ENCODE measurements at regions not wholly inside any gene's neighbourhood (a gene's known extent, or its start where the extent isn't known, plus 50 kb on each side); places are given as distances from the start of the nearest gene placed in this dataset.

DNA sequence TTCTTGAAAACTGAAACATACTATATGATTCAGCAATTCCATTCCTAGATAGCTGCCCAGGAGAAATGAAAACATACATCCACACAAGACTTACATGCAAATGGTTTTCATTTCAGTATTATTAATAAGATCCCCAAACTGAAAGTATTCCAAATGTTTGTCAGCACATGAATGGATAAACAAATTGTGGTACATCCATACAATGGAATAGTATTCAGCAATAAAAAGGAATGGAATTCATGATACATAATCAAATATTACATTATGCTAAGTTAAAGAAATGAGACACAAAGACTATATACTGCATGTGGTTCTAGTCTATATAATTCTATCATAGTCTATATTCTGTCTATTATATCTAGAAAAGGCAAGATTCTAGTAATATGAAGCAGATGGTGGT, 152.4 kb upstream of the KIT start:
- Histone ChIP-seq H3K4me3 (no peak overlapping the region), H3K27me3 (no peaks in the 10 kb centered on the region), H3K9me3 (no peaks in the 10 kb centered on the region), H3K36me3 (no peaks in the 10 kb centered on the region)
- DNase-seq: no peak

DNA sequence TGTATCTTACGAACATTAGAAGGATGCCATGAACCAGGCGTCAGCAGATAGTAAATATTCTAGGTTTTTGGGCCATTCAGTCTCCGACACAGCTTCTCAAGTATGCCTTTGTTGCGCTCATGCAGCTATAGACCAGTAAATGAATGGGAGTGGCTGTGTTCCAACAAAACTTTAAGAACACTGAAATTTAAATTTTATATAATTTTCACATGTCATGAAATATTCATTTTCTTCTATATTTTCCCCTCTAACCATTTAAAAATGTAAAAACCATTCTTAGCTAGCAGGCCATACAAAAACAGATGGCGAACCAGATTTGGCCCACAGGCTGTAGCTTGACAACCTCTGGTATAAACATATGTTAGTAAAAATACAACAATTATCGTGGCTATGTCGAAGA, 151.8 kb upstream of the KIT start:
- no peak overlapping the region for H3K4me3 ChIP-seq
- H3K9me3 ChIP-seq: no peaks in the 10 kb centered on the region
- no peaks in the 10 kb centered on the region for H3K36me3 ChIP-seq
- no peaks in the 10 kb centered on the region for H3K27me3 ChIP-seq
- no peak for DNase-seq

DNA sequence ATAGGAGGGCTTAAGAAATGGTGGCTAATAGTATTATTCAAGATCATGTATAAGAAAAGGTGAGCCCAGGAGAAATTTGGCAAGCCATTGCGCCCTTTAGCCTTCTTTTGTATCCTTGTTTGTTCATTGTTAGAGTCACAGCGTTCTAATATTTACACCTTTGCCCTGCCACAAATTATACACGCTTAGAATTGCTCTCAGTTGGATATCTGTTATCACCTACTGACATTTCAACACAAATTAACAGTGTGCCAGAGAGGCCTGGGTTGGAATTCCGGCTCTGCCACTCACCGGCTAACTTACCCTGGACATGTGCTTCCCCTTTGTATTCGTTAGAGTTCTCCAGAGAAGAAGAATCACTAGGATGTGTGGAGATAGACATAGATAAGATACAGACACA, 148.7 kb upstream of the KIT start:
- no peaks in the 10 kb centered on the region for H3K9me3 ChIP-seq
- H3K36me3 ChIP-seq: no peaks in the 10 kb centered on the region
- no peak overlapping the region for H3K4me3 ChIP-seq
- H3K27me3 ChIP-seq: no peaks in the 10 kb centered on the region
- no peak for DNase-seq

DNA sequence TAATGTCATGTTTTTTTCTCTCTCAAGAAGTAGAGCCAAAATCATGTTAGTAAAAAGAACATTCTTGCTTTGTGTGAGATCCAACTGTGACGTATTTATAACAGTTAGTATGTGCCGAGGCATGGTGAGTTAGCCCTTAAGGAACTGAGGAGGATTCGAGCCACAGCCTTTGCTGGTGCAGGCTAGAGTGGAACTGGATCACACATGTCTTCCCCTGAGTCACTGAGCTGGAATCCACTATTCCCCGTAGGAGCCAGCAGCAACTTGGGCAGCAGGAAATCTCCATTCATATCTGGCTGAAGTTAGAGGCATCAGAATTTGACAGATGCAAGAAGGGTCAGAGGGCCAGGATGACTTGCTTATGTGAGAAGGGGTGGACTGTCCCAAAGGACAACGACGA, 144.6 kb upstream of the KIT start:
- no peaks in the 10 kb centered on the region for H3K9me3 ChIP-seq
- H3K4me3 ChIP-seq: no peak overlapping the region
- no peaks in the 10 kb centered on the region for H3K36me3 ChIP-seq
- DNase-seq: peak; percentile 73
- no peaks in the 10 kb centered on the region for H3K27me3 ChIP-seq

DNA sequence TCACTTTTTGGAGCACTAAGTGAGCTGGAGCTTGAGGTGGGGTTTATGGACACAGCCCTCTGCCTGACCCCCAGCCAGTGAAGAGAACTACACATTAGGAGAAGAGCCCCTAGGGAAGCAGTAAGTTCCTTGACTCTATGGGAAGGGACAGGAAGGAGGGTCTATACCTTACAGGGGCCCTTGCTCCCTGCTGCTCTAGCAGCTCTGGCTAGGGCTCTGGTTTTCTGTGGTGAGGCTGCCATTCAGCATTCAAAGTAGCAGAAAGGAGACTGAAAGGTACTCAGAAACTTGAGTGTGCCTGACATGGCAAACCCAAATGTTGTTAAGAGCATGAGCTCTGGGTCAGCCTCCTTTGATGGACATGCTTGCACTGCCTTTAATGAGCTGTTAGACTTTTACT, 144.0 kb upstream of the KIT start:
- Histone ChIP-seq H3K4me3 (no peak overlapping the region), H3K27me3 (no peaks in the 10 kb centered on the region), H3K9me3 (no peaks in the 10 kb centered on the region), H3K36me3 (no peaks in the 10 kb centered on the region)
- DNase-seq: no peak

DNA sequence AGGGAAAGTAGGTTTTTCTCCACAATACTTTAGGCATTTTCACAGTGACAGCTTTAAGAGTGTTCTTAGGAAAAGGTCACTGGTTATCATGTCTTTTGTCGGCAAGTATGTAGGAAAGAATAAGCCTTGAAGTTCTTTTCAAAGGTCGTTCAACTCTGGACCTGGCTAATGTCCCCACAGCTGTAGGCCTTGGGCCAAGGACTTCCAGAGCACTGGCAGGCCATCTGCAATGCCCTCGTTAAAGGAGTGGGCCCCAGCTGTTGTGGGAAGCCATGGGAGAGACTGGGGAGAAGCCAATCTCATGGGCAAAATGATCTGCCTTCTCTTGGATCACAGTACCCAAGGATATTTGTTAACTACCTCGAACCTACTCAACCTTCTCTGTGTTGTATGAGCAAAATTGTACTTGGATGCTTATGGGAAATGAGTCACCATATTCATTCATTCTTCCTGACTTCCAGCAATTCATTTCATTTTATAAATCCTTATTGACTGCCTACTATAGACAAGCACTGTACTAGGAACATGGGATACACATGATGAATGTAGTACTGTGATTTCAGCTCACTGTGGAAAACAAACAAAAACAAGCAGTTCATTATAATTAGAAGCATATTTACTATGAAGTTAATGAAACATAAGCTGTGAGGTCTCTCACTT, 141.1 kb upstream of the KIT start:
- DNase-seq: no peak
- H3K27me3 ChIP-seq: no peaks in the 10 kb centered on the region
- H3K9me3 ChIP-seq: no peaks in the 10 kb centered on the region
- no peak overlapping the region for H3K4me3 ChIP-seq
- H3K36me3 ChIP-seq: no peaks in the 10 kb centered on the region

DNA sequence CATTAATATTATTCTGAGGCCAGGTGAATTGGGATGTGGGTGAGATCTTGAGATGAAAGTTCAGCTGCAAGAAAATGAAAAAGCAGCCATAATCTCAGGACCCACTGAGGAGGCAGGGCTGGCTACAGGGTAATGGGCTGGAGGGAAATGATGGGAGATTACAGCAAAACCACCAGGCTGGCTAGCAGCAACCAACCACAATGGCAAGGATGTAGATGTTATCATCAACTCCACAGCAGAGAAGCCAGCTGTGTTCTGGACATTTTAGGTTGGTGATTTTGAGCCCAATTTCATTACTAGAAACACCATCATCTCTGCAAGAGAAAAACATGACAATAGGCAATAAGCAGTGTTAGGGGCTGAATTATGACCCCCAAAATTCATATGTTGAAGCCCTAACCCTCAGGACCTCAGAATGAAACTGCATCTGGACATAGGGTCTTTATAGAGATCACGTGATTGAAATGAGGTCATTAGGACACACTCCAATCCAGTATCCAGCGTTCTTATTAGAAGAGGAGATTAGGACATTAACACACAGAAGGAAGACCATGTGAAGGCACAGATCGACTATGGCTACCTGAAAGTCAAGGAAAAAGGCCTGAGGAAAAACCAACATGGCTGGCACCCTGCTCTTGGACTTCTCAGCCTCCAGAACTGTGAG, 139.8 kb upstream of the KIT start:
- Histone ChIP-seq H3K4me3 (no peak overlapping the region), H3K27me3 (no peaks in the 10 kb centered on the region), H3K9me3 (no peaks in the 10 kb centered on the region), H3K36me3 (no peaks in the 10 kb centered on the region)
- no peak for DNase-seq

DNA sequence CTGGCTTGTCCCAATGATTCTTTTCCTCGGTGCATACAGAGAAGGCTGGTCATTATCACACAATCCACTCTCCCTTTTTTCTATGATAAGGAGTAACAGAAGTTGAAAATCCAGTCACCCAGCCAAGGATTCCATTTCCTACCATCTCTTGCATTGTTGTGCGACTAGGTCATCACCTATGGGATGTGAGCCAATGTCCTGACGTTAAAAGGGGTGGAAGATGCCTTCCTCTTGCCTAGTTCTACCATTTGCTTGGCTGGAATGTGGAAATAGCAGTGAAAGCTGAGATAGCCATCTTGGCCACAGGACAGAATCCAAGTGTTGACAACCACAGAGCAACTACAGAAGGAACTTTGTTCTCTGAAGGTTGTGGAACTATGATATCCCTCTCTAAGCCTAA, 132.2 kb upstream of the KIT start:
- no peaks in the 10 kb centered on the region for H3K9me3 ChIP-seq
- H3K36me3 ChIP-seq: no peaks in the 10 kb centered on the region
- H3K27me3 ChIP-seq: no peaks in the 10 kb centered on the region
- H3K4me3 ChIP-seq: no peak overlapping the region
- peak; percentile 62 for DNase-seq

DNA sequence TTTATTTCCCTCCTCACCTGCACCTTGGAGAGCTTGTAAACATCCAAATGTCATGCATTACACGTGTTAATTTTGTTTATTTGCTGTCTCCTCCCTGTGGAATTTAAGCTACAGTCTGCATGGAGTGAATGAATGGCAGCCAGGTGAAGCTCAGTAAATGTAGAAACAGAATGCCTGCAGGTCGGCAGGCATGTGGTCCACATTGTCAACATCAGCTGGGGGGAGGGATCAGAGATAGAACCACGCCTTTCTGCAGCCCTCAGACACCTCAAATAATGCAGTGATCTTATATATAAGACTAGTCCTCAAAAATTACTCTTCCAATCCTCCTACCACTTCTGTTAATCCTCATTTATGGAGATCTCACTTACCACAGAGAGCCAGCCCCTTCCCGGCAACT, 131.2 kb upstream of the KIT start:
- H3K9me3 ChIP-seq: no peaks in the 10 kb centered on the region
- DNase-seq: no peak
- no peak overlapping the region for H3K4me3 ChIP-seq
- H3K27me3 ChIP-seq: no peaks in the 10 kb centered on the region
- H3K36me3 ChIP-seq: no peaks in the 10 kb centered on the region

DNA sequence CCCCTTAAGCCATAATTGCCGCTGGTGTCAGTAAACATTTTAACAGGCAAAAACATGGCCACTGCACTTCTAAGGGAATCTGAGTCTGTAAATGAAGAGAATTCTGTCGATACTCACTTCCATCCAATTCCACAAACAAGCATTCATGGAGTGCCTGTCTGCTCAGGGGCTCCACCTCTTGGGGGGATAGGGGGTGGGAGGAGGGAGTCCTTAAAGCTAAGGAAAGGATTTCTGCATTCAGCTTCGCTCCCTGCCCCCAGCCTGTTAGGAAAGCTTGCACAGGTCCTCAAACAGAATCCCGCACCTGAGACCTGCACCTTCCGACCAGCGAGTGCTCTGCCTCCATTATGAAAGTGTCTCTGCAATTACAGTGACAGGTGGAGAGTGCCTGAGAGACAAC, 130.2 kb upstream of the KIT start:
- H3K9me3 ChIP-seq: no peaks in the 10 kb centered on the region
- no peaks in the 10 kb centered on the region for H3K36me3 ChIP-seq
- H3K4me3 ChIP-seq: no peak overlapping the region
- no peaks in the 10 kb centered on the region for H3K27me3 ChIP-seq
- no peak for DNase-seq

DNA sequence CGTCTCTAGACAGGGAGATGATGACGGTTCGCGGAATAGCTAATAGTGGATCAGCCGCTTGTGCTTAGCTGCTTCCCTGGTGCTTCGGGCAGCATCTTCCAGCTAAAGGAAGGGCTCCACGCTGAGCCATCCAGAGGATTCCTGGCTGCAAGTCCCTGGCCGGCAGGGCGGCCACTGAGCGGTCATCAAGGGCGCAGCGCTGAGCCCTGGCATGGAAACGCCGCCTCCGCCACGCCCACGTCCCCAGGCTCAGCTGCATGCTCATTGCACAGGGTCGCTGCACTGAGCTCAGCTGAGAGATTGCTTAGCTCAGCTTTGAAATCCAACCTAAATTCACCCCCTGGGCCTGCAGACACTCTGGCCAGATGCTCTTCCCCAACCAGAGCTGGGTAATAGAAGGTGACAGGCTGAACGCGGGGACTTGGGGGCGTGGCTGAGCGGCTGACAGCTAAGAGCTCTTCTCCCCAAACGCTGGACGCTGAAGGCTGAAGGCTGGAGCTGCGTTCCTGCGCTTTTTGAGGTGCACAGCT, 118.2 kb upstream of the KIT start:
- Histone ChIP-seq H3K4me3 (no peak overlapping the region), H3K36me3 (no peaks in the 10 kb centered on the region), H3K27me3 (no peaks in the 10 kb centered on the region), H3K9me3 (no peaks in the 10 kb centered on the region)
- peak; percentile 55 for DNase-seq

DNA sequence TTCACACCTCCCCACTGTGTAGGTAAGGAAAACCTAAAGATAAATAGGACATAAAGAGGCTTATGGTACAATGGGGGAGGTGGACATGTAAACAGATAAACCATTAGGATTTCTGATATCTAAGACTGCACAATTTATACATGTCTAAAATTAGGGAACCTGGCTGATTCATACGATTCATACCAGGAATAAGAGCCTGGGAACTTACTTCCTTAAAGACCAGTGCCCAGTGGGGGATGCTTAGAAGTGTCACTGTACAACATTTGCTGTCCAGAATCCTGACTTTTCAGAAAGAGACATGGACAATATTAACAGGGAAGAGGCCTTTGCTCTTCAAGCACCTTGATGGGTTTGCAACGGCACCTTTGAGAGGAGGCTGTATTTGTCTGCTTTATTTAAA, 116.8 kb upstream of the KIT start:
- no peak for DNase-seq
- no peaks in the 10 kb centered on the region for H3K36me3 ChIP-seq
- no peak overlapping the region for H3K4me3 ChIP-seq
- H3K9me3 ChIP-seq: no peaks in the 10 kb centered on the region
- no peaks in the 10 kb centered on the region for H3K27me3 ChIP-seq

DNA sequence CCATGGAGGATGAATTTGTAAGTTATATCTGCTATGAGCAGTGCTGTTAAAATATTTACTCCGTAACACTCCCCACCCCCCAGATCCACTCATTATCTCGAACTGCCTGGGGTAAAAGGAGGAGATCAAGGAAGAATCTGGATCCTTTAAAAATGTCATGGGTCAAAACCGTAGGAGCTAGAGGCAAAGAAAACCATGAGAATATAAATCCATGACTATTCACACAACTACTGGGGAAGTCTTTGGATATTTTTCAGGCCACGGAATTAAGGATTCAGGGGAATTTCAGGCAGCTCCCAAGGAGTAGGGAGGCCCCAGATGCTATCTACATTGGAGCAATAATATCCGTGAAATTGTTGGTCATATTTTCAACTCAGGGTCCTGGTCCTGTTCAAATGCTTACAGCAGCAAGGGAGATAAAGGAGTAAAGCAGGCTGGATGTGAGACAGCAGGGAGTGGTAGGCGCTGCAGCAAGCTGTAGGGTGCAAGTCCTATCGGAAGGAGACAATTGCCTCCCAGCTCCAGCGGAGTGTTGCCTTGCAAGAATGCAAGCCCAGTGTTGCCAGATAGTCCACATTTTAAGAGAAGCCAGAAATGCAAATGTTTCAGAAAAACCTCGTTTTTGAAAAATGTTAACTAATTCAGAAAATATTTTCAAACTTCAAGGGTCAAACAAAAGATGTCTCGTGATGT, 116.2 kb upstream of the KIT start:
- Histone ChIP-seq H3K9me3 (no peaks in the 10 kb centered on the region), H3K4me3 (no peak overlapping the region), H3K27me3 (no peaks in the 10 kb centered on the region), H3K36me3 (no peaks in the 10 kb centered on the region)
- no peak for DNase-seq

DNA sequence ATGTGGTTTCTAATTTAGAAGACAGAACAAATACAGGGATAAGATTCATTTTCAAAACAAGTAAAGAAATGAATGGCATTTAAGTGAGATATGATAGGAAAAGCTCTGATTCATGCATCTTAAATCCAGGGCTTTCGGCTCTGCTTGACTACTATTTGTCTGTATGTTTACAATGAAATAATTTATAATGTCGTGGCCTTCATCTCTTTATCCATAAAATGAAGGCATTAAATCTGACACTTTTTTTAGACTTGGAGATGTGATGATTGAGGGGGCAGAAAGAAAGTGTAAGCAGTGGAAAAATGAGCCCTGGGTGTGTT, 115.7 kb upstream of the KIT start:
- no peak for DNase-seq
- no peaks in the 10 kb centered on the region for H3K27me3 ChIP-seq
- H3K36me3 ChIP-seq: no peaks in the 10 kb centered on the region
- H3K9me3 ChIP-seq: no peaks in the 10 kb centered on the region
- H3K4me3 ChIP-seq: no peak overlapping the region

DNA sequence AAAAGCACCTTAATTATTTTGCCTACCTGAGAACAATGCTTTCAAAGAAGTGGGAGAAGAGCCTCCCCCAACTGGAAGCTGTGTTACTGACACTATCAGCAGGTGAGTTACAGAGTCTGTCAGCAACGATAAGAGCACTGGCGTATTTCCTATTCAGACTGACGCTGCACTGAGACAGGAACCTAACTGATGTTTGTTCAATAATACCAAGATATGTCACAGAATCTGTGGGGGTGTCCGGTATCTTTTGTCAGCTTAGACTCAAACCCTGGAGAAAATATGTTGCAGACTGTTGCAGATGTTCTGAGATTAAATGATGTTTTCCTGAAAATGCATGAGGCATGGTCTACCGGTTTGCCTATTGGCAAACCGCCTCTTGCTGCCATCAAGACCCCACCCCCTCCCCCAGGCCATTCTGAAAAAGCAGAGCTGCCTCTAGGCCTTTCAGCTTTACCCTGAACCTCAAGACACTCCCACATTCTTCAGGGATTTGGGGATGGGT, 115.2 kb upstream of the KIT start:
- Histone ChIP-seq H3K4me3 (no peak overlapping the region), H3K27me3 (no peaks in the 10 kb centered on the region)

DNA sequence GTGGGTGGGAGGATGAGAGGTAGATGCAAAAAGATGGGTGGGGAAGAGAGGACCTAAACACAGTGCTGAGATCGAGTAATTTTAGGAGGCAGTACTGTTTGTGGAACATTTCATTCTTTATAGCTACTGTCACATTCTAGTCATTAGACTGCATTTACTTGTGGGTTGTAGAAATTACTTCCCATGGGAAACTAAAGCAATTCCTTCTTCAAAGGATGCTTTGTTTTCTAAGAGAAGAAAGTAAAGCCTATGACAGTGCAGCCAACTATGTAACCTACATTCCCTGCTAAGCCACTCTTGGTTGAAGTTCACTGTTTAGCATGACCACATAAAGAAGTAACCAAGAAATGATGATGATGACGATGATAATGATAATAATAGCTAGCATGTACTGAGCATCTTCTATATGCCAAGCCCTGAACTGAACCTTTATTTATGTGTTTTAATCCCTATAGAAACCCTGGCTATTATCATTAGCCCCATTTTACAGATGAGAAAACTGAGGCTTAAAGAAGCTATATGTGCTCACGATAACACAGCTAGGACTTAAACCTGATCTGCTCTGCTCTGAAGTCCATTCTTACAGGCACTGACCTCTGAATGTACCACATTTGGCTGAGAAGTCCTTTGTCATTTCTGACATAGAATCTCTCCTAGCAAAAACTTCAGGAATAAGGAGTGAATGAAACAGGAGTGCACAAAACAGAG, 114.5 kb upstream of the KIT start:
- DNase-seq: no peak
- Histone ChIP-seq H3K36me3 (no peaks in the 10 kb centered on the region), H3K9me3 (no peaks in the 10 kb centered on the region), H3K27me3 (no peaks in the 10 kb centered on the region), H3K4me3 (no peak overlapping the region)

More for the DNA sequence above, 115.2 kb upstream of the KIT start:
- Histone ChIP-seq H3K36me3 (no peaks in the 10 kb centered on the region), H3K9me3 (no peaks in the 10 kb centered on the region)
- DNase-seq: no peak

DNA sequence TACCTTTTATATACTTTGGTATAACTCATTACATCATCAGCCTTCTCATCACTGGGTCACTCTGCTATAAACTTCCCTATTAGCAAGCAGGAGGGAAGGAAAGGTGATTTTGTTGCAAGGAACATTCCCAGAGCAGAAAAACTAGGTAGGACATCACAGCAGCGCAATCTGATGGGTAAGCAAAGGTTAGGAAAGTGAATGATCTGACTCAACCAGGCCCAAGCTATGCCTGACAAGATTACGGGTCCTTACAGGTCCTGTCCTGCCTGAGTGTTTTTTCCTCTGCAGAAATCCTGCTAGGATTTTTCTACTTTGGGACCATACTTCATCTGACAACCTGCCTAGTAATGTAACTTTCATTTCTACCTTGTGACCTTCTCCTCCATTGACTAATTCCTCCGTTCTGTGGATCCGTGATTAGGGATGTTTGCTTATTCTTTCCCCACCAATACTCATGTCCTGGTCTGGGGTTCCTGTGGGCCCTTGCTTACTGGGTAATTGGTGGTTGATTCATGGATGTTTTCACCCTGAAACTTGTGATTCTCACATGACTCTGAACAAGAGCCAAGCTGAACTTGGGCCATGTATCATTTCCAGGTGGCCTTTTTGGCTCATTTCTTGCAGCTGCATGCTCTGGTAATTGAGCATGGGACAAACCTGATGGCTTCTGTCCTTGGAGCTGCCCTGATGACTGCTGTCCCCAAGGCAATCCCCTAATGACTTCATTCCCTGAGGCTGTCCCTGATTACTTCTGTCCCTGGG, 111.9 kb upstream of the KIT start:
- no peak for DNase-seq
- Histone ChIP-seq H3K27me3 (no peaks in the 10 kb centered on the region), H3K4me3 (no peak overlapping the region), H3K36me3 (no peaks in the 10 kb centered on the region), H3K9me3 (no peaks in the 10 kb centered on the region)
